ENCODE measurements at regions not wholly inside any gene's neighbourhood (a gene's known extent, or its start where the extent isn't known, plus 50 kb on each side); places are given as distances from the start of the nearest gene placed in this dataset.

DNA sequence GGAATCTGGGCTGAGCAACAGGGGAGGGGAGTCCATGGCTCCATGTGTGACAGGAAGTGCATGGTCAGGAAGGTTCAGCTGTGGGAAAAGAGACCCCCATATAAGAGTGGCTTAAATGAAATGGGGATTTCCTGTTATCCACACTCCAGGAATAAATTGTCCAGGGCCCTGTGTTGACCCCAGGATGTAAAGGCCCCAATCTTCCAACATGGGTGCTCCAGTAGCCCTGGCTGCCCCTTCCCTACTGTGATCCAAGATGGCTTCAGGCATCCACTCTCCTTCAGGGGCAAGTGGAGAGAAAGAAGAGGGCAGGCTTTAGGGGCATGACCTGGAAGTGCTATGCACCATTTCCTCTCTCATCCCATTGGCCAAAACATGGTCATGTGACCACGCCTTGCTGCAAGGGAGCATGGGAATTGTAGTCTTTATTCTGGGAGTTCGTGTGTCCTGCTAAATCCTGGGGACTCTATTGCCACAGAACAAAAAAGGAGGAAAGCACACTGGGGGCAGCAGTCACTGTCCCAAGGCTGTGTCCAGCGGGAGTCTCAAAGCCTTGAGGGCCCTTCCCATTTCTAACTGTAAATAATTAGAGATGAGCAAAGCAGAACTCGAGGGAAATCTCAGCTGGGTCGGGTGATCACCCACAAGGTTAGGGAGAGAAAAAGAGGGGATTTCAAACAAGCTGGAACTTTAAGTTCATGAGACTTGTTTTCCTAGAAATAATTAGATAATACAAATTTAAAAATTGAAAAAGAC lies 289.2 kb downstream of the ADGRD1 start:
- TF ChIP-seq, protein P1, sequence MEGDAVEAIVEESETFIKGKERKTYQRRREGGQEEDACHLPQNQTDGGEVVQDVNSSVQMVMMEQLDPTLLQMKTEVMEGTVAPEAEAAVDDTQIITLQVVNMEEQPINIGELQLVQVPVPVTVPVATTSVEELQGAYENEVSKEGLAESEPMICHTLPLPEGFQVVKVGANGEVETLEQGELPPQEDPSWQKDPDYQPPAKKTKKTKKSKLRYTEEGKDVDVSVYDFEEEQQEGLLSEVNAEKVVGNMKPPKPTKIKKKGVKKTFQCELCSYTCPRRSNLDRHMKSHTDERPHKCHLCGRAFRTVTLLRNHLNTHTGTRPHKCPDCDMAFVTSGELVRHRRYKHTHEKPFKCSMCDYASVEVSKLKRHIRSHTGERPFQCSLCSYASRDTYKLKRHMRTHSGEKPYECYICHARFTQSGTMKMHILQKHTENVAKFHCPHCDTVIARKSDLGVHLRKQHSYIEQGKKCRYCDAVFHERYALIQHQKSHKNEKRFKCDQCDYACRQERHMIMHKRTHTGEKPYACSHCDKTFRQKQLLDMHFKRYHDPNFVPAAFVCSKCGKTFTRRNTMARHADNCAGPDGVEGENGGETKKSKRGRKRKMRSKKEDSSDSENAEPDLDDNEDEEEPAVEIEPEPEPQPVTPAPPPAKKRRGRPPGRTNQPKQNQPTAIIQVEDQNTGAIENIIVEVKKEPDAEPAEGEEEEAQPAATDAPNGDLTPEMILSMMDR (IDR thresholded peaks at IDR 0.05) = no peak
- TF ChIP-seq POLR2A (IDR thresholded peaks at IDR 0.05) = no peak

Data from esophagus squamous epithelium (tissue), 4 donors.